ENCODE measurements at regions not wholly inside any gene's neighbourhood (a gene's known extent, or its start where the extent isn't known, plus 50 kb on each side); places are given as distances from the start of the nearest gene placed in this dataset.
A peak's percentile ranks its signal among the peaks of the same experiment; 100 is the strongest.

- DNase-seq: no peak
These were observed 274.9 kb upstream of the DCBLD2 start for GRCh38 chr3:99176169-99176964.

- DNase-seq: no peak
These were observed 273.8 kb upstream of the DCBLD2 start for GRCh38 chr3:99175276-99175812.

- peak in 1 of 5 experiments; percentile 51 for DNase-seq
These were observed 271.5 kb upstream of the DCBLD2 start for GRCh38 chr3:99172736-99173657.

- no peak for DNase-seq
These were observed 270.3 kb upstream of the DCBLD2 start for GRCh38 chr3:99171800-99172199.

- no peak for DNase-seq
These were observed 269.5 kb upstream of the DCBLD2 start for GRCh38 chr3:99170867-99171517.

GRCh38 chr3:99167071-99167470 is 265.6 kb upstream of the DCBLD2 start:
- no peak for DNase-seq

- DNase-seq: no peak
These were observed 261.8 kb upstream of the DCBLD2 start for GRCh38 chr3:99163314-99163713.

GRCh38 chr3:99159220-99159762 is 257.8 kb upstream of the DCBLD2 start:
- no peak for DNase-seq

- DNase-seq: no peak
These were observed 243.5 kb upstream of the DCBLD2 start for GRCh38 chr3:99145031-99145430.

- no peak for DNase-seq
These were observed 242.0 kb upstream of the DCBLD2 start for GRCh38 chr3:99143493-99143892.

GRCh38 chr3:99134986-99135385 is 233.5 kb upstream of the DCBLD2 start:
- no peak for DNase-seq

GRCh38 chr3:99131876-99132275 is 230.4 kb upstream of the DCBLD2 start:
- no peak for DNase-seq

GRCh38 chr3:99128725-99129505 is 227.4 kb upstream of the DCBLD2 start:
- no peak for DNase-seq

GRCh38 chr3:99128235-99128634 is 226.7 kb upstream of the DCBLD2 start:
- no peak for DNase-seq

- no peak for DNase-seq
These were observed 224.8 kb upstream of the DCBLD2 start for GRCh38 chr3:99126316-99126715.

GRCh38 chr3:99119385-99119784 is 217.9 kb upstream of the DCBLD2 start:
- DNase-seq: no peak

GRCh38 chr3:99118381-99118780 is 216.9 kb upstream of the DCBLD2 start:
- DNase-seq: no peak

- DNase-seq: no peak
These were observed 213.2 kb upstream of the DCBLD2 start for GRCh38 chr3:99114565-99115291.

GRCh38 chr3:99111235-99111634 is 209.7 kb upstream of the DCBLD2 start:
- DNase-seq: no peak

GRCh38 chr3:99110401-99110800 is 208.9 kb upstream of the DCBLD2 start:
- DNase-seq: no peak

- no peak for DNase-seq
These were observed 207.0 kb upstream of the DCBLD2 start for GRCh38 chr3:99108508-99108907.

Data from T-helper 2 cell (primary cell).